ENCODE measurements at regions not wholly inside any gene's neighbourhood (a gene's known extent, or its start where the extent isn't known, plus 50 kb on each side); places are given as distances from the start of the nearest gene placed in this dataset.

DNA sequence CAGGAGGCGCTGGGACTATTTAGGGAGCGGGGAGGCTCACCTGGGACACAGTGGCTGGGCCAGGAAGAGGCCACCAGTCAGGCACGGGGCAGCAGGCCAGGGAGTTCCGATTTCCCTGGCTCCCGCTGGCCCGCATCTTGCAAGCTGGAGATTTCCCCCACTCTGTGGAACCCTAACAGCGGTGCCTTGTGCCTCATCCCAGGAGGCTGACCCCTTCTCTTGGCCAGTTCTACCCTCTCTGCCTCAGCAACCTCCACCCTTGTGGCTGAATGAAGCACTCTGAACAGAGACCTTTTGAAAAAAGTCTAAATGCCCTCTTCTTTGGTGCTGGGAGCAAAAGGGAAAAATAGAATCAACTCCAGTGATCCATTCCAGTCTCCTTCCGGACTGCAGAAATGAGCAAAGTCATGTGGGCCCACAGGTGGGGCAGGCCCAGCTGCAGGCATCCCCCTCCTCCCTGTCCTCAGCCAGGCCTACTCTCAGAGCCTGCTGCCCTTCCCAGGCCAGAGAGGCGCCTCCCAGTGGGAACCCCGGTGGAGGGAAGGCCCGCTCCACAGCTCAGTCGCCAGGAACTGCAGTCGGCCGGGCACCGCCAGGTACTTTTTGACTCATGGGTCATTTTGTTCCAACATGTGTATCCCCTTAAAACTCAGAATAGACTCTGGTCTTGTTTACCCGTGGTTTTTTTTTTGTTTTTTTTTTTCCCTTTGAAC is 155.5 kb downstream of the ZNF248 start:
- no peak for TF ChIP-seq POLR2AphosphoS5 (IDR thresholded peaks at IDR 0.05)
- no peaks in the 10 kb centered on the region for H3K27me3 ChIP-seq
- no peaks in the 10 kb centered on the region for H3K4me1 ChIP-seq
- H3K36me3 ChIP-seq, result no peaks in the 10 kb centered on the region
- DNase-seq, result peak in 1 of 2 donors; percentile 56
- H3K27ac ChIP-seq, result no peak overlapping the region
- H3K9me3 ChIP-seq, result peaks cover 0 to 6% (median 0%) of the 10 kb centered on the region in 4 donors
- no peak overlapping the region for H3K4me3 ChIP-seq
- 84 to 87% methylated on average over 10 to 16 of the region's 16 CpGs for WGBS, 2 donors
- no peak for ATAC-seq (ENCODE audit: low FRiP score in 2 of 2)

DNA sequence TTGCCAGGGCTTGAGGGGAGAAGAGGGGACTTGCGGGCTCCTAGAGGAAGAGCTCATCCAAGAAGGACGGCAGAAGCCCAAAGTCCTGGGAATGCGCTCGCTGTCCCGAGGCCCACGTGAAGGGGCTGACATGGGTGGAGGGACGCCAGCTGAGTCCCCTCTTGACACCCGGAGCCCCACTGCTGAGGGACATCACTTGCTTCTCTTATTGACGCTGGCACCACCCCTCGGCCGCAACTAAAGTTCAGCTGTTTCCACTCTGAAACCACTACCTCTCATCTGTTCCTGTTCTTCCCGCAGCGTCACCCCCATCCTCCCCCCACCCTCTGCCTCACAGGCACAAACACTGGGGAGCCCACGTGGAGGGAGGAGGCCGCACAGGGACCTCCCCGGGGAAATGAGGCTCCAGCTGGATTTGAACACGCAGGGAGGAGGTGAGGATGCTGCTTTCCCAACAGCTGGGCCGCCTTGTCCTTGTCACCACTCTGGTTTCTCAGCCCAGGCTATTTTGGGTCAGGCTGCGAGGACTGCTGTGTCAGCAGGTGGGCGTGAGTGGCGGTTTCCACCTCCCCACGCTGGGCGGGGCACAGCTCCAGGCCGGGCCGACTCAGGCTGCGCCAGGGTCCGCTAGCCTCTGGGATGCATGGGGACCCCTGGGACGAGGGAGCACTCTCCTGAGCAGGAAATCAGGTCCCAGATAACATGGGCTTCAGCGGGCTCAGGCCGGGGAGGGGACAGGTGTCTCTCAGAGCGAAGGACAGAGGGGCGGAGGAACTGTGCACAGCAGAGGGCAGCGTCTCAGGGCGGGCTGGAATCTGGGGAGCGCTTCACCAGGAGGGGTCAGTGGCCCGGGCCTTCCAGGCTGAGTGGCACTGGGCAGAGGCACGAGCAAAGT is 156.3 kb downstream of the ZNF248 start:
- Histone ChIP-seq H3K27me3 (no peaks in the 10 kb centered on the region), H3K4me3 (no peak overlapping the region), H3K9me3 (peaks cover 0 to 6% (median 0%) of the 10 kb centered on the region in 4 donors), H3K4me1 (no peaks in the 10 kb centered on the region), H3K36me3 (no peaks in the 10 kb centered on the region), H3K27ac (no peak overlapping the region)
- TF ChIP-seq POLR2AphosphoS5 (IDR thresholded peaks at IDR 0.05) (no peak), POLR2A (IDR thresholded peaks at IDR 0.05) (no peak), EP300 (IDR thresholded peaks at IDR 0.05) (no peak)
- TF ChIP-seq, protein P1, sequence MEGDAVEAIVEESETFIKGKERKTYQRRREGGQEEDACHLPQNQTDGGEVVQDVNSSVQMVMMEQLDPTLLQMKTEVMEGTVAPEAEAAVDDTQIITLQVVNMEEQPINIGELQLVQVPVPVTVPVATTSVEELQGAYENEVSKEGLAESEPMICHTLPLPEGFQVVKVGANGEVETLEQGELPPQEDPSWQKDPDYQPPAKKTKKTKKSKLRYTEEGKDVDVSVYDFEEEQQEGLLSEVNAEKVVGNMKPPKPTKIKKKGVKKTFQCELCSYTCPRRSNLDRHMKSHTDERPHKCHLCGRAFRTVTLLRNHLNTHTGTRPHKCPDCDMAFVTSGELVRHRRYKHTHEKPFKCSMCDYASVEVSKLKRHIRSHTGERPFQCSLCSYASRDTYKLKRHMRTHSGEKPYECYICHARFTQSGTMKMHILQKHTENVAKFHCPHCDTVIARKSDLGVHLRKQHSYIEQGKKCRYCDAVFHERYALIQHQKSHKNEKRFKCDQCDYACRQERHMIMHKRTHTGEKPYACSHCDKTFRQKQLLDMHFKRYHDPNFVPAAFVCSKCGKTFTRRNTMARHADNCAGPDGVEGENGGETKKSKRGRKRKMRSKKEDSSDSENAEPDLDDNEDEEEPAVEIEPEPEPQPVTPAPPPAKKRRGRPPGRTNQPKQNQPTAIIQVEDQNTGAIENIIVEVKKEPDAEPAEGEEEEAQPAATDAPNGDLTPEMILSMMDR (IDR thresholded peaks at IDR 0.05), result no peak
- peak in 1 of 2 donors; percentile 43 for DNase-seq
- ATAC-seq (ENCODE audit: low FRiP score in 2 of 2), result peak in 1 of 2 donors; percentile 12
- WGBS, 2 donors, result 84% methylated on average over 23 to 36 of the region's 37 CpGs

DNA sequence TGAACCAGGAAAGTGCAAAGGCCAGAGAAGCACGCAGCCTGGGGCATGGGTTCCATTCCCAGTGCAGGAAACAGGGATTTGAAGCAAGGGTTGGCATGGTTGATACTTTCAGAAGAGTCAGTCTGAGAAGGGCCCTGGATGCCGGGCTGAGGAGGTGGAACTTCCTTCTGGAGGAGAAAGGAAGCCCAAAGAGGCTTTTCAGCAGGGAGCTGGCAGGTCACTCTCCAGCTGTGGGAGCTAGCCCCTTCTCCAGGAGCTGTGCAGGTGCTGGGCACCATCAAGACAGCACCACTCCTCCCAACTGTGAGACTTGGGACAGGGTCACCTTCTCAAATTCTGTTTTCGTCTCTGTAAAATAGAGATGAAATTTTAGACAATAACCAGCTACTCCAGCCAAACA is 169.8 kb downstream of the ZNF248 start:
- Histone ChIP-seq H3K9me3 (peaks cover 0 to 12% (median 2%) of the 10 kb centered on the region in 4 donors), H3K27me3 (no peaks in the 10 kb centered on the region), H3K4me1 (no peaks in the 10 kb centered on the region), H3K4me3 (no peak overlapping the region), H3K36me3 (no peaks in the 10 kb centered on the region), H3K27ac (no peak overlapping the region)
- no peak for ATAC-seq (ENCODE audit: low FRiP score in 2 of 2)
- TF ChIP-seq, protein P1 (IDR thresholded peaks at IDR 0.05), result no peak
- TF ChIP-seq EP300 (IDR thresholded peaks at IDR 0.05), result no peak
- TF ChIP-seq POLR2AphosphoS5 (IDR thresholded peaks at IDR 0.05), result no peak
- WGBS, 2 donors, result 59 to 74% methylated on average over 3 of the region's 3 CpGs
- DNase-seq, result no peak

- Histone ChIP-seq H3K36me3 (no peaks in the 10 kb centered on the region), H3K4me3 (no peak overlapping the region), H3K27me3 (no peaks in the 10 kb centered on the region), H3K9me3 (peaks cover 0 to 22% (median 0%) of the 10 kb centered on the region in 4 donors), H3K27ac (no peak overlapping the region), H3K4me1 (no peaks in the 10 kb centered on the region)
- WGBS, 2 donors, result 79 to 82% methylated on average over 12 to 13 of the region's 14 CpGs
- DNase-seq, result no peak
- ATAC-seq (ENCODE audit: low FRiP score in 2 of 2), result no peak
- TF ChIP-seq, protein P1 (IDR thresholded peaks at IDR 0.05), result no peak
- TF ChIP-seq EP300 (IDR thresholded peaks at IDR 0.05) (no peak), POLR2AphosphoS5 (IDR thresholded peaks at IDR 0.05) (no peak)
These were observed 171.4 kb downstream of the ZNF248 start for GRCh38 chr10:37685741-37686683.
